Kidney epithelial cell (primary cell): ENCODE measurements at regions not wholly inside any gene's neighbourhood (a gene's known extent, or its start where the extent isn't known, plus 50 kb on each side); places are given as distances from the start of the nearest gene placed in this dataset.

Source experiments
- DNase-seq: peaks from one replicate; pipeline ENCODE4 v3.0.0-alpha.2; 2010; ENCODE audit warnings: low read depth
- H3K27me3 ChIP-seq: 2 replicates; pipeline ENCODE4 v1.6.0; 2011; ENCODE audit warnings: low read length; ENCODE audit not compliant: control insufficient read depth, insufficient read depth
- H3K36me3 ChIP-seq: 2 replicates; pipeline ENCODE4 v1.5.1; 2011; ENCODE audit warnings: low read length; ENCODE audit not compliant: control insufficient read depth, insufficient read depth
- H3K4me3 ChIP-seq: 2 replicates; pipeline ENCODE4 v1.5.1; 2011; ENCODE audit warnings: low read depth, mild to moderate bottlenecking, control low read depth, low read length
- CTCF ChIP-seq: IDR thresholded peaks from 2 replicates; pipeline ENCODE4 v1.5.1; 2011; ENCODE audit warnings: mild to moderate bottlenecking, moderate library complexity, low read length, control low read depth, inconsistent platforms; ENCODE audit not compliant: insufficient read depth, poor library complexity, severe bottlenecking

GRCh38 chr4:140250989-140251552 is 97.1 kb upstream of the MAML3 start:
- no peak for TF ChIP-seq CTCF
- DNase-seq: no peak
- Histone ChIP-seq H3K27me3 (no peaks in the 10 kb centered on the region), H3K4me3 (no peak overlapping the region), H3K36me3 (no peaks in the 10 kb centered on the region)

- no peak for TF ChIP-seq CTCF
- Histone ChIP-seq H3K4me3 (no peak overlapping the region), H3K27me3 (no peaks in the 10 kb centered on the region), H3K36me3 (no peaks in the 10 kb centered on the region)
- DNase-seq: no peak
Observed at GRCh38 chr4:140249351-140249750, 95.4 kb upstream of the MAML3 start.

GRCh38 chr4:140247237-140247636 is 93.3 kb upstream of the MAML3 start:
- no peaks in the 10 kb centered on the region for H3K36me3 ChIP-seq
- H3K27me3 ChIP-seq: no peaks in the 10 kb centered on the region
- no peak for DNase-seq
- no peak overlapping the region for H3K4me3 ChIP-seq
- TF ChIP-seq CTCF: no peak

- no peak for TF ChIP-seq CTCF
Observed at GRCh38 chr4:140246216-140246615, 92.2 kb upstream of the MAML3 start.

GRCh38 chr4:140244328-140244727 is 90.3 kb upstream of the MAML3 start:
- Histone ChIP-seq H3K27me3 (no peaks in the 10 kb centered on the region), H3K36me3 (no peaks in the 10 kb centered on the region), H3K4me3 (no peak overlapping the region)
- TF ChIP-seq CTCF: no peak
- no peak for DNase-seq

More at GRCh38 chr4:140246216-140246615, 92.2 kb upstream of the MAML3 start:
- no peaks in the 10 kb centered on the region for H3K27me3 ChIP-seq
- H3K4me3 ChIP-seq: no peak overlapping the region
- no peak for DNase-seq
- H3K36me3 ChIP-seq: no peaks in the 10 kb centered on the region

- no peaks in the 10 kb centered on the region for H3K27me3 ChIP-seq
Observed at GRCh38 chr4:140243278-140243753, 89.3 kb upstream of the MAML3 start.

More at GRCh38 chr4:140243278-140243753, 89.3 kb upstream of the MAML3 start:
- Histone ChIP-seq H3K36me3 (no peaks in the 10 kb centered on the region), H3K4me3 (no peak overlapping the region)
- TF ChIP-seq CTCF: no peak
- no peak for DNase-seq
